ENCODE measurements at regions not wholly inside any gene's neighbourhood (a gene's known extent, or its start where the extent isn't known, plus 50 kb on each side); places are given as distances from the start of the nearest gene placed in this dataset.

DNA sequence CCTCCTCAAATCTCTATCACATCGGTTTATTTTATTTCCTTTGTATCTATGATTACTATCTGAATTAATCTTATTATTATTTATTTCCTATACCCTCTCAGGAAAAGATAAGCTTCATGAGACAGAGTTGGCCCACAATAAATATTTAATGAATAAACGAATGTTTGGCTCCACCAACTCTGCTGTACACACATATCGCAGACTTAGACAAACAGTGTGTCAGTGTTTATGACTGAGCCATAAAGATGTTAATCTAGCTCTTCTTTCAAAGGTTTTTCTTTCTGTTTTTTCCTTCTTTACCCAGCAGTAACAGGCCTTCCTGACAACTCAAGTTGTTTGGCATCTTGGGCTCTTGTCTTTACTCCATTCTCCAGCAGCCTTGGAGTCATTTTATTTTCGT, 329.5 kb downstream of the CDH2 start:
- no peak overlapping the region for H3K4me3 ChIP-seq
- DNase-seq: no peak
- H3K9me3 ChIP-seq: no peaks in the 10 kb centered on the region

GRCh38 chr18:27845897-27846296, 331.0 kb downstream of the CDH2 start:
- no peak for DNase-seq
- Histone ChIP-seq H3K4me3 (no peak overlapping the region), H3K36me3 (no peaks in the 10 kb centered on the region), H3K9me3 (no peaks in the 10 kb centered on the region), H3K27me3 (no peaks in the 10 kb centered on the region)

More for the DNA sequence above, 329.5 kb downstream of the CDH2 start:
- Histone ChIP-seq H3K36me3 (no peaks in the 10 kb centered on the region), H3K27me3 (no peaks in the 10 kb centered on the region)

- no peak overlapping the region for H3K4me3 ChIP-seq
- no peaks in the 10 kb centered on the region for H3K27me3 ChIP-seq
- no peak for DNase-seq
- H3K36me3 ChIP-seq: no peaks in the 10 kb centered on the region
- H3K9me3 ChIP-seq: no peaks in the 10 kb centered on the region
These were observed 332.9 kb downstream of the CDH2 start for GRCh38 chr18:27843783-27844777.

DNA sequence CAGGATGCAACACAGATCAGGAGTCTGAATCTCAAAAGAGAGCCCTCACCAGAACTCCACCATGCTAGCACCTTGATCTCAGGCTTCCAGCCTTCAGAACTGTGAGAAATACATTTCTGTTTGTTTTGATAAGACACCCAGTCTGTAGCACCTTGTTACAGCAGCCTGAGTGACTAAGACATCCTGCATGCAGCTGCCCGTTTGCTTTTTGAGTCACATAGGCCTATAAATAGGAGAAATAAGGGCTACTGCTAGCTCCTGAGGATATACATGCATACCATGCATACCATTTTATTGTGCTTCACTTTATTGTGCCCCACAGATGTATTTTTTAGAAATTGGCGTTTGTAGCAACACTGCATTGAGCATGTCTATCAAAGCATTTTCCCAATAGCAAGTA, 337.8 kb downstream of the CDH2 start:
- DNase-seq: peak; percentile 65

GRCh38 chr18:27838225-27838624, 338.7 kb downstream of the CDH2 start:
- no peaks in the 10 kb centered on the region for H3K36me3 ChIP-seq
- H3K9me3 ChIP-seq: no peaks in the 10 kb centered on the region
- H3K4me3 ChIP-seq: no peak overlapping the region
- peak; percentile 14 for DNase-seq
- no peaks in the 10 kb centered on the region for H3K27me3 ChIP-seq

More for the DNA sequence above, 337.8 kb downstream of the CDH2 start:
- Histone ChIP-seq H3K4me3 (no peak overlapping the region), H3K36me3 (no peaks in the 10 kb centered on the region), H3K9me3 (no peaks in the 10 kb centered on the region), H3K27me3 (no peaks in the 10 kb centered on the region)

GRCh38 chr18:27826101-27826500, 350.8 kb downstream of the CDH2 start:
- Histone ChIP-seq H3K27me3 (no peaks in the 10 kb centered on the region), H3K9me3 (no peaks in the 10 kb centered on the region), H3K36me3 (no peaks in the 10 kb centered on the region), H3K4me3 (no peak overlapping the region)
- DNase-seq: no peak

DNA sequence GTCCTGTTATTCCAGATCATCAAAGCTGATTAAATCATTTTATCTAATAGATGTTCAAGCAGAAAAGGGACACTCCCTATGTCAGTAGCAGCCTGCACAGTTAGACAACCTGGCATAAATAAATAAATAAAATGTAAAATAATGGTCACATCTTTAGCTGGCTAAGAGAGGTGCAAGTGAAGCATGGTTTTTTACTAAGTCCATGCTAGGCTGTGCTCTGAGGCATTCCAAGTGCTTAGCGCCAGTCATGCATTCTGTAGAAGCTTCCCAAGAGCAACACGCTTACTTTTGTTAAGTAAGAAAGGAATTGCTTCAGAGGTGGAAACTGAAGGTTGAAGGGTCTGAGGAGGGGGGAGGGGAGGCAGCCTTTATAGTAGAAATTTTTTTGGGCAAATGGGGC, 351.2 kb downstream of the CDH2 start:
- DNase-seq: no peak
- Histone ChIP-seq H3K36me3 (no peaks in the 10 kb centered on the region), H3K4me3 (no peak overlapping the region), H3K9me3 (no peaks in the 10 kb centered on the region), H3K27me3 (no peaks in the 10 kb centered on the region)

GRCh38 chr18:27824841-27825681, 351.9 kb downstream of the CDH2 start:
- H3K4me3 ChIP-seq: no peak overlapping the region
- no peak for DNase-seq
- H3K36me3 ChIP-seq: no peaks in the 10 kb centered on the region
- no peaks in the 10 kb centered on the region for H3K9me3 ChIP-seq
- H3K27me3 ChIP-seq: no peaks in the 10 kb centered on the region

DNA sequence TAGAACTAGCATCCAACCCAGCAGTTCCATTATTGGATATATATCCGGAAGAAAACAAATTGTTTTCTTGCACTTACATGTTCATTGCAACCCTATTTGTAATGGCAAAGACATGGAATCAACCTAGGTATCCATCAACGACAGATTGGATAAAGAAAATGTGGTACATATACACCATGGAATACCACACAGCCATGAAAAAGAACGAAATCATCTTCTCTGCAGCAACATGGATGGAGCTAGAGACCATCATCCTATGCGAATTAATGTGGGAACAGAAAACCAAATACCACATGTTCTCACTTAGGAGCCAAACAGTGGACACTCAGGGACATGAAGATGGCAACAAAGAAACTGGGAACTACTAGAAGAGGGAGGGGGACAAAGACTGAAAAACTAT, 352.7 kb downstream of the CDH2 start:
- Histone ChIP-seq H3K4me3 (no peak overlapping the region), H3K9me3 (no peaks in the 10 kb centered on the region), H3K27me3 (no peaks in the 10 kb centered on the region), H3K36me3 (no peaks in the 10 kb centered on the region)
- no peak for DNase-seq

- Histone ChIP-seq H3K27me3 (no peaks in the 10 kb centered on the region), H3K36me3 (no peaks in the 10 kb centered on the region), H3K4me3 (no peak overlapping the region), H3K9me3 (no peaks in the 10 kb centered on the region)
- DNase-seq: no peak
These were observed 353.9 kb downstream of the CDH2 start for GRCh38 chr18:27823053-27823452.

GRCh38 chr18:27808683-27809082, 368.2 kb downstream of the CDH2 start:
- H3K9me3 ChIP-seq: no peaks in the 10 kb centered on the region
- no peaks in the 10 kb centered on the region for H3K27me3 ChIP-seq
- H3K4me3 ChIP-seq: no peak overlapping the region
- DNase-seq: no peak
- no peaks in the 10 kb centered on the region for H3K36me3 ChIP-seq

DNA sequence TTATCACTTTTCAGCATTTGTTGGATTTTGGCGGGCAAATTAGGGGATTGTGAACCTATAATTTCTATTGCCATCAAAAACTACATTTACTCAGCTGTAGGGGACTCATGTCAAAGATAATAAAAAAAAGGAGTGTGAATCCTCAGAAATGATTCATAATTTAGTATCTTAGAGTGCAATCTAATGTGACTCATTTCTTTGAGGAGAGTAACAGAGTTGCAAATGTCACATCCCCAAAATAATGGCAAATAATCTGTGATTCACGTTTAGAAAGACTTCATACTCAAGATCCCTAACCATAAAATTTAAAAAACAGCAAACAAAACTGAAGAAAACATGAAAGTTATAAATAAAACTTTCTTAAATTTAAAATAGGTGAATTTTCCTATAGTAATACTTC, 373.0 kb downstream of the CDH2 start:
- Histone ChIP-seq H3K36me3 (no peaks in the 10 kb centered on the region), H3K9me3 (no peaks in the 10 kb centered on the region), H3K27me3 (no peaks in the 10 kb centered on the region), H3K4me3 (no peak overlapping the region)
- DNase-seq: no peak

DNA sequence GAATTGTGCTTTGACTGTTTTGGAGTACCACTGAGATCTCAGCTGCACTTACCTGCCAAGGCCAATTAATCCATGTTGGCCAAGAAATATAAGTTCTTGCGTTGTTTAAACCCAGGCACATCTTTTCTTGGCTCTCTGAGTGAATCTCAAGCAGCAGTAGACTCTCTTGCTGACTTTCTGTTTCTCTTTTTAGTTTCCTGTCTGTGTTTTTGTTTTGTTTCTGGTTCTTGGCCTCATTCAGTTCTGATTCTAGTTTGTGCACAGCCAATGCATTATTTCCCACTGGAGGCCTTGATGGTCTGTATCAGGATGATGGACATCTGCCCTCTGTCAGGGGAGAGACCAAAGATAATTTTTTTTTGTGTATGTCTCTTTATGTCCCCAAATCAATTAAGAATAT, 379.4 kb downstream of the CDH2 start:
- Histone ChIP-seq H3K4me3 (no peak overlapping the region), H3K27me3 (no peaks in the 10 kb centered on the region), H3K9me3 (no peaks in the 10 kb centered on the region), H3K36me3 (no peaks in the 10 kb centered on the region)
- DNase-seq: no peak

- DNase-seq: no peak
- H3K27me3 ChIP-seq: no peaks in the 10 kb centered on the region
- no peak overlapping the region for H3K4me3 ChIP-seq
- H3K36me3 ChIP-seq: no peaks in the 10 kb centered on the region
- no peaks in the 10 kb centered on the region for H3K9me3 ChIP-seq
These were observed 382.6 kb downstream of the CDH2 start for GRCh38 chr18:27794181-27794926.

DNA sequence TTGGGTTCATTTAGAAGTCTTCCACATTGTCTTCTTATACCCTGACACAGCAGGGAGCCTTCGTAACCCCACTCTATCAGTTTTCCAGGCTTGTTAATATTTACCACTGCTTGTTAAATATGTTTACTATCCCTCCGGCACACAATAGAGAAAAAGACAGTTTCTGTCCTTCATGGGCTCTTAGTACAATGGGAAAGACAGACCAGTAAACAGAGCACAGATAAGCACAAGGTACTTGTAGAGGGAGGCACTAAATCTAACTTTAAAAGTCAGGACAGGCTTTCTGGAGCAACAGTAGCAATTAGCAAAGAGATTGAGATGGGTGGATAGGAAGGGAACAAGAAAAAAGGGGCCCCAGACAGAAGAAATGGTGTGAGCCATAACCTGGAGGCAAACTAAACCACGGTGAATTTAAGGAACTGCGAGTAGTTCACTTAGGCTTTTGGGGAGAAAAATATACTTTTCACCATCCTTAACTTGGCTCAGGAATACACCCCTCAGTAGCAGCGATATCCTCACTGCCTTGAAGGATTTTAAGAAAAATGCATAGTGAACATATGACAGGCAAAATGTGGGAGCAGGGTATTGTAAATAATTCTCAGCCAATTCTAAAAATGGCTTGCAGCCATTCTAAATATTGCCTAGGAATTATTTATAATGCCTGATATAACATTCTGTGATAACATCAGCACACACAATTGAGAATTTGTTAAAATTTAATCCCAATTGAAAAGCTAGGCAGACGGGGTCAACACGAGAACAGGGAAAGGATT, 383.7 kb downstream of the CDH2 start:
- Histone ChIP-seq H3K9me3 (no peaks in the 10 kb centered on the region), H3K27me3 (no peaks in the 10 kb centered on the region), H3K36me3 (no peaks in the 10 kb centered on the region), H3K4me3 (no peak overlapping the region)
- no peak for DNase-seq

DNA sequence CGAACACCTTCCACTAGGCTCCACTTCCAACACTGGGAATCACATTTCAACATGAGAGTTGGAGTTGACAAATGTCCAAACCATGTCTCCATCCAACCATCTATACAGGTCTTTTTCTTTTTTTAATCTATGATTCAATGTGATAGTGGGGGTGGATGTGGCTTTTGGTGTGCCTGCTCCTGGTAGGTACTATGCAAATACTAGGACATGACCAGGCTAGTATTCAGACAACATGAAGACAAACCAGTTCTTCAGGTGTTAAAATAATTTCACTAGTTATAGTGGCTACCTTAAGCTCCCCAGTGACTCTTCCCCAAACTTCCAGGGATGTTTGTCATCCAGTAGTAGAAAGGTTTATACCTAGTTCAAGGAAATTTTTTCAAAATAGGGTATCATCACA, 387.5 kb downstream of the CDH2 start:
- no peaks in the 10 kb centered on the region for H3K27me3 ChIP-seq
- H3K36me3 ChIP-seq: no peaks in the 10 kb centered on the region
- no peaks in the 10 kb centered on the region for H3K9me3 ChIP-seq
- no peak overlapping the region for H3K4me3 ChIP-seq
- DNase-seq: no peak
